ENCODE measurements at regions not wholly inside any gene's neighbourhood (a gene's known extent, or its start where the extent isn't known, plus 50 kb on each side); places are given as distances from the start of the nearest gene placed in this dataset.
"Not testable (repeated sequence)": the region's sequence is repeated elsewhere in the genome, so short reads cannot be mapped to it uniquely, and the experiment has no call there.

GRCh38 chr11:13127161-13127560, 118.0 kb downstream of the RASSF10 start:
- H3K9ac ChIP-seq (ENCODE audit: low read depth in 1 of 3, low read length in 3 of 3): no peak overlapping the region
- H3K4me3 ChIP-seq (ENCODE audit: low read length in 3 of 3): no peak overlapping the region
- H3K4me1 ChIP-seq (ENCODE audit: control insufficient read depth in 3 of 3, insufficient read depth in 3 of 3, low read length in 3 of 3): no peaks in the 10 kb centered on the region
- no peaks in the 10 kb centered on the region for H3K27me3 ChIP-seq (ENCODE audit: control insufficient read depth in 3 of 3, insufficient read depth in 3 of 3, low read length in 3 of 3)
- H3K36me3 ChIP-seq (ENCODE audit: control insufficient read depth in 3 of 3, insufficient read depth in 3 of 3, low read length in 3 of 3): no peaks in the 10 kb centered on the region
- H3K9me3 ChIP-seq (ENCODE audit: control insufficient read depth in 3 of 3, low read length in 3 of 3): peaks cover 0 to 2% (median 0%) of the 10 kb centered on the region in 3 donors
- H3K27ac ChIP-seq (ENCODE audit: low read depth, low read length): no peak overlapping the region

DNA sequence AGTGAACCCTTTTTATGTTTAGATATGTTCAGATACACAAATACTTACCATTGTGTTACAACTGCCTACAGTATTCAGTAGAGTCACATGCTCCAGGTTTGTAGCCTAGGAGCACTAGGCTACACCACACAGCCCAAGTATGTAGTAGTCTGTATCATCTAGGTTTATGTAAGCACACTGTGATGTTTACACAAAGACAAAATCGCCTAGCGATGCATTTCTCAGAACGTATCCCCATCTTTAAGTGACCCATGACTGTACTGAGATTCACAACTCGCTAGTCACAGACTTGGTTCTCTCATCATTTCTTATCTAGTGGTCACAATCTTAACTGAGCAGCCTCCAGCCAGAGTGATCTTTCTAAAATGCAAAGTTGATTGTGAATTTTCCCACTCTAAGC, 119.2 kb downstream of the RASSF10 start:
- H3K4me1 ChIP-seq (ENCODE audit: control insufficient read depth in 3 of 3, insufficient read depth in 3 of 3, low read length in 3 of 3): no peaks in the 10 kb centered on the region
- no peak overlapping the region for H3K27ac ChIP-seq (ENCODE audit: low read depth, low read length)
- H3K9me3 ChIP-seq (ENCODE audit: control insufficient read depth in 3 of 3, low read length in 3 of 3): no peaks in the 10 kb centered on the region

DNA sequence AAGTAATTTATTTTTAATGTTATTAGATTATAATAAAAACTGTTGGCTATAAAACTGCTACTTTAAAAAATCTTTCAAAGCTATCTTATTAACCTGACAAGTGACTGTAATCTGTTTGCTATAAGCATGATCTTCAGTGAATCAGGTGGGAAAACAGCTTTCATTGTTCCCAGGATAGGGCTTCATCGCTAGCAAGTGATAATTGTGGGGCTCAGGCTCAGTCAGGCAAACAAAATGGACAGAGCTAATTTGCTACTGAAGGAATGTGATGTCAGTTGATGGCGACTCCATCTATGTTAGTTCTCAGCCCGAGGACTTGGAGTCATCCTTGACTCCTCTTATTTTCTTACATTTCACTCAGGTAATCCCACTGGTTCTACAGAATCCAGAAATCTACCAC, 125.0 kb downstream of the RASSF10 start:
- Histone ChIP-seq H3K4me3 (ENCODE audit: low read length in 3 of 3) (no peak overlapping the region), H3K27me3 (ENCODE audit: control insufficient read depth in 3 of 3, insufficient read depth in 3 of 3, low read length in 3 of 3) (no peaks in the 10 kb centered on the region), H3K4me1 (ENCODE audit: control insufficient read depth in 3 of 3, insufficient read depth in 3 of 3, low read length in 3 of 3) (peaks cover 0 to 3% (median 0%) of the 10 kb centered on the region in 3 donors), H3K9ac (ENCODE audit: low read depth in 1 of 3, low read length in 3 of 3) (no peak overlapping the region), H3K36me3 (ENCODE audit: control insufficient read depth in 3 of 3, insufficient read depth in 3 of 3, low read length in 3 of 3) (no peaks in the 10 kb centered on the region), H3K27ac (ENCODE audit: low read depth, low read length) (no peak overlapping the region), H3K9me3 (ENCODE audit: control insufficient read depth in 3 of 3, low read length in 3 of 3) (no peaks in the 10 kb centered on the region)

More for the DNA sequence above, 119.2 kb downstream of the RASSF10 start:
- Histone ChIP-seq H3K36me3 (ENCODE audit: control insufficient read depth in 3 of 3, insufficient read depth in 3 of 3, low read length in 3 of 3) (no peaks in the 10 kb centered on the region), H3K4me3 (ENCODE audit: low read length in 3 of 3) (no peak overlapping the region), H3K9ac (ENCODE audit: low read depth in 1 of 3, low read length in 3 of 3) (no peak overlapping the region), H3K27me3 (ENCODE audit: control insufficient read depth in 3 of 3, insufficient read depth in 3 of 3, low read length in 3 of 3) (no peaks in the 10 kb centered on the region)

DNA sequence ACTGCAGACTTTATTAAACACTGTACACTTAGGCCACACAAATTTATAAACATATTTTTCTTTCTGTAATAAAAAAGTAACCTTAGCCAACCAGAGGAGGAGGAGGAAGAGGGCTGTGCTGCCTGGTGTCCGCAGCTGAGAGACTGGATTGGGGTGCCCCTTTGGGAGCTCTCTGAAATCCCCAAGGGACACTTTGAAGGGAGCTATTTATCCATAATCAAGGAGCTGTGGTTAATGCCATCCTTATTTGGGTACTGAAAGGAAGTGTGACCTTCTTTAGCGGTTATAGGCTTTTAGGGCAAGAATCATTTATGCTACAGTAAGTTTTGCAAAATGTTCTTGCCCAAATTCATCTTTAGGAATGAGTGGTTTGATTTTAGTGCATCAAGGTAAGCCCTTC, 125.8 kb downstream of the RASSF10 start:
- no peaks in the 10 kb centered on the region for H3K27me3 ChIP-seq (ENCODE audit: control insufficient read depth in 3 of 3, insufficient read depth in 3 of 3, low read length in 3 of 3)
- H3K36me3 ChIP-seq (ENCODE audit: control insufficient read depth in 3 of 3, insufficient read depth in 3 of 3, low read length in 3 of 3): no peaks in the 10 kb centered on the region
- no peak overlapping the region for H3K4me3 ChIP-seq (ENCODE audit: low read length in 3 of 3)
- H3K9me3 ChIP-seq (ENCODE audit: control insufficient read depth in 3 of 3, low read length in 3 of 3): no peaks in the 10 kb centered on the region
- H3K4me1 ChIP-seq (ENCODE audit: control insufficient read depth in 3 of 3, insufficient read depth in 3 of 3, low read length in 3 of 3): peaks cover 0 to 3% (median 0%) of the 10 kb centered on the region in 3 donors
- no peak overlapping the region for H3K9ac ChIP-seq (ENCODE audit: low read depth in 1 of 3, low read length in 3 of 3)
- H3K27ac ChIP-seq (ENCODE audit: low read depth, low read length): no peak overlapping the region

- H3K27ac ChIP-seq (ENCODE audit: low read depth, low read length): no peak overlapping the region
- no peaks in the 10 kb centered on the region for H3K36me3 ChIP-seq (ENCODE audit: control insufficient read depth in 3 of 3, insufficient read depth in 3 of 3, low read length in 3 of 3)
Observed at GRCh38 chr11:13135385-13136271, 126.5 kb downstream of the RASSF10 start.

GRCh38 chr11:13136272-13136596, 127.1 kb downstream of the RASSF10 start:
- Histone ChIP-seq H3K27ac (ENCODE audit: low read depth, low read length) (no peak overlapping the region), H3K36me3 (ENCODE audit: control insufficient read depth in 3 of 3, insufficient read depth in 3 of 3, low read length in 3 of 3) (no peaks in the 10 kb centered on the region), H3K9ac (ENCODE audit: low read depth in 1 of 3, low read length in 3 of 3) (no peak overlapping the region), H3K9me3 (ENCODE audit: control insufficient read depth in 3 of 3, low read length in 3 of 3) (no peaks in the 10 kb centered on the region), H3K27me3 (ENCODE audit: control insufficient read depth in 3 of 3, insufficient read depth in 3 of 3, low read length in 3 of 3) (no peaks in the 10 kb centered on the region), H3K4me1 (ENCODE audit: control insufficient read depth in 3 of 3, insufficient read depth in 3 of 3, low read length in 3 of 3) (peaks cover 0 to 3% (median 0%) of the 10 kb centered on the region in 3 donors), H3K4me3 (ENCODE audit: low read length in 3 of 3) (no peak overlapping the region)

More at GRCh38 chr11:13135385-13136271, 126.5 kb downstream of the RASSF10 start:
- H3K4me1 ChIP-seq (ENCODE audit: control insufficient read depth in 3 of 3, insufficient read depth in 3 of 3, low read length in 3 of 3): peaks cover 0 to 3% (median 0%) of the 10 kb centered on the region in 3 donors
- no peak overlapping the region for H3K9ac ChIP-seq (ENCODE audit: low read depth in 1 of 3, low read length in 3 of 3)
- no peak overlapping the region for H3K4me3 ChIP-seq (ENCODE audit: low read length in 3 of 3)
- H3K27me3 ChIP-seq (ENCODE audit: control insufficient read depth in 3 of 3, insufficient read depth in 3 of 3, low read length in 3 of 3): no peaks in the 10 kb centered on the region
- H3K9me3 ChIP-seq (ENCODE audit: control insufficient read depth in 3 of 3, low read length in 3 of 3): no peaks in the 10 kb centered on the region

DNA sequence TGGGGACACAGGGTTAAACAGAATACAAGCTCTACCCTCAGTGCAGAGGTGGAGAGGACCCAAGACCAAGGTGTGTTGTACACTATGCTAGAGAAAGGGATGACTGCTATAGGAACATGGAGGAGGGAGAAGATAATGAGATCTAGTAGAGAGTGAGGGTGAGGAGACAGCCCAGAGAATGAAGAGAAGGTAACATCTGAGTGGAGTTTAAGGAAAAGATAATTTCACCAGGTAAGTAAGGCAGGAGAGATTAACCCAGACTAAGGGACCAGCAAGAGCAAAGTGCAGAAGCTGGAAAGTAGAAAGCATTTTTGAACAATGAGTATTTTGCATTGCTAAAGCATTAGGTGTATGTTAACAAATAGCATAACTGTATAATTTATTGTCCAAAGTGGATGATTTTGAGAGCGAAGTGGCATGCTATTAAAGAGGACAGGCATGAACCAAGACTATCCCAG, 128.8 kb downstream of the RASSF10 start:
- H3K27ac ChIP-seq (ENCODE audit: low read depth, low read length): no peak overlapping the region
- no peak overlapping the region for H3K4me3 ChIP-seq (ENCODE audit: low read length in 3 of 3)
- no peaks in the 10 kb centered on the region for H3K36me3 ChIP-seq (ENCODE audit: control insufficient read depth in 3 of 3, insufficient read depth in 3 of 3, low read length in 3 of 3)
- H3K27me3 ChIP-seq (ENCODE audit: control insufficient read depth in 3 of 3, insufficient read depth in 3 of 3, low read length in 3 of 3): no peaks in the 10 kb centered on the region
- no peaks in the 10 kb centered on the region for H3K9me3 ChIP-seq (ENCODE audit: control insufficient read depth in 3 of 3, low read length in 3 of 3)
- no peak overlapping the region for H3K9ac ChIP-seq (ENCODE audit: low read depth in 1 of 3, low read length in 3 of 3)
- peaks cover 0 to 3% (median 0%) of the 10 kb centered on the region in 3 donors for H3K4me1 ChIP-seq (ENCODE audit: control insufficient read depth in 3 of 3, insufficient read depth in 3 of 3, low read length in 3 of 3)

DNA sequence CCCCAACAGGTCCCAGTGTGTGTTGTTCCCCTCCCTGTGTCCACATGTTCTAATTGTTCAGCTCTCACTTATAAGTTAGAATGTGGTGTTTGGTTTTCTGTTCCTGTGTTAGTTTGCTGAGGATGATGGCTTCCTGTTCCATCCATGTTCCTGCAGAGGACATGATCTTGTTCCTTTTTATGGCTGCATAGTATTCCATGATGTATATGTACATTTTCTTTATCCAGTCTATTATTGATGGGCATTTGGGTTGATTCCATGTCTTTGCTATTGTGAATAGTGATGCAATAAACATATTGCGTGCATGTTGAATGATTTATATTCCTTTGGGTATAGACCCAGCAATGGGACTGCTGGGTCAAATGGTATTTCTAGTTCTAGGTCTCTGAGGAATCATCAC, 130.0 kb downstream of the RASSF10 start:
- not testable (repeated sequence) for H3K9me3 ChIP-seq (ENCODE audit: control insufficient read depth in 3 of 3, low read length in 3 of 3); H3K4me3 ChIP-seq (ENCODE audit: low read length in 3 of 3); H3K27ac ChIP-seq (ENCODE audit: low read depth, low read length); H3K27me3 ChIP-seq (ENCODE audit: control insufficient read depth in 3 of 3, insufficient read depth in 3 of 3, low read length in 3 of 3); H3K4me1 ChIP-seq (ENCODE audit: control insufficient read depth in 3 of 3, insufficient read depth in 3 of 3, low read length in 3 of 3); H3K36me3 ChIP-seq (ENCODE audit: control insufficient read depth in 3 of 3, insufficient read depth in 3 of 3, low read length in 3 of 3); H3K9ac ChIP-seq (ENCODE audit: low read depth in 1 of 3, low read length in 3 of 3)

- no peaks in the 10 kb centered on the region for H3K36me3 ChIP-seq (ENCODE audit: control insufficient read depth in 3 of 3, insufficient read depth in 3 of 3, low read length in 3 of 3)
- peaks cover 0 to 3% (median 0%) of the 10 kb centered on the region in 3 donors for H3K4me1 ChIP-seq (ENCODE audit: control insufficient read depth in 3 of 3, insufficient read depth in 3 of 3, low read length in 3 of 3)
- H3K4me3 ChIP-seq (ENCODE audit: low read length in 3 of 3): no peak overlapping the region
- no peak overlapping the region for H3K9ac ChIP-seq (ENCODE audit: low read depth in 1 of 3, low read length in 3 of 3)
- H3K27ac ChIP-seq (ENCODE audit: low read depth, low read length): no peak overlapping the region
- no peaks in the 10 kb centered on the region for H3K27me3 ChIP-seq (ENCODE audit: control insufficient read depth in 3 of 3, insufficient read depth in 3 of 3, low read length in 3 of 3)
- H3K9me3 ChIP-seq (ENCODE audit: control insufficient read depth in 3 of 3, low read length in 3 of 3): no peaks in the 10 kb centered on the region
Observed at GRCh38 chr11:13140028-13140870, 131.1 kb downstream of the RASSF10 start.

All from skeletal muscle tissue (tissue), 3 donors.